Stimulated activated CD8-positive, alpha-beta memory T cell treated with anti-CD3 and anti-CD28 coated beads, Interleukin-15, amount 100 ng/mL, for 4 hours (primary cell): ENCODE measurements at regions not wholly inside any gene's neighbourhood (a gene's known extent, or its start where the extent isn't known, plus 50 kb on each side); places are given as distances from the start of the nearest gene placed in this dataset.
"Not testable (repeated sequence)": the region's sequence is repeated elsewhere in the genome, so short reads cannot be mapped to it uniquely, and the experiment has no call there.

Experiments used
- DNase-seq, 2 donors: peaks; one replicate each; pipeline ENCODE4 v3.0.0-alpha.2; 2020; ENCODE audit warnings: low read depth in 2 of 2

GRCh38 chr5:116750631-116751580 is 176.3 kb upstream of the SEMA6A start:
- no peak for DNase-seq

- DNase-seq = no peak
These were observed 173.3 kb upstream of the SEMA6A start for GRCh38 chr5:116747881-116748280.

GRCh38 chr5:116746668-116747067 is 172.0 kb upstream of the SEMA6A start:
- no peak for DNase-seq

- no peak for DNase-seq
These were observed 166.1 kb upstream of the SEMA6A start for GRCh38 chr5:116740771-116741170.

GRCh38 chr5:116739571-116739970 is 164.9 kb upstream of the SEMA6A start:
- DNase-seq = no peak

GRCh38 chr5:116738615-116739261 is 164.1 kb upstream of the SEMA6A start:
- DNase-seq = no peak

GRCh38 chr5:116738239-116738614 is 163.6 kb upstream of the SEMA6A start:
- no peak for DNase-seq

GRCh38 chr5:116736671-116737070 is 162.0 kb upstream of the SEMA6A start:
- DNase-seq = no peak

- DNase-seq = no peak
These were observed 159.7 kb upstream of the SEMA6A start for GRCh38 chr5:116733991-116734975.

- no peak for DNase-seq
These were observed 158.0 kb upstream of the SEMA6A start for GRCh38 chr5:116732591-116732990.

- DNase-seq = no peak
These were observed 156.8 kb upstream of the SEMA6A start for GRCh38 chr5:116731432-116731831.

- no peak for DNase-seq
These were observed 156.1 kb upstream of the SEMA6A start for GRCh38 chr5:116730706-116731105.

- no peak for DNase-seq
These were observed 155.6 kb upstream of the SEMA6A start for GRCh38 chr5:116730185-116730584.

GRCh38 chr5:116727248-116727647 is 152.6 kb upstream of the SEMA6A start:
- DNase-seq = no peak

- DNase-seq = not testable (repeated sequence)
These were observed 151.6 kb upstream of the SEMA6A start for GRCh38 chr5:116726180-116726579.

- DNase-seq = no peak
These were observed 150.3 kb upstream of the SEMA6A start for GRCh38 chr5:116724971-116725370.

GRCh38 chr5:116722651-116723050 is 148.0 kb upstream of the SEMA6A start:
- no peak for DNase-seq

- DNase-seq = no peak
These were observed 144.5 kb upstream of the SEMA6A start for GRCh38 chr5:116719106-116719505.

- DNase-seq = no peak
These were observed 143.7 kb upstream of the SEMA6A start for GRCh38 chr5:116718317-116718716.

- no peak for DNase-seq
These were observed 134.5 kb upstream of the SEMA6A start for GRCh38 chr5:116709082-116709481.

GRCh38 chr5:116705121-116705519 is 130.5 kb upstream of the SEMA6A start:
- not testable (repeated sequence) for DNase-seq

GRCh38 chr5:116703941-116704340 is 129.3 kb upstream of the SEMA6A start:
- no peak for DNase-seq
